Hepatocyte (in vitro differentiated cells): ENCODE measurements at regions not wholly inside any gene's neighbourhood (a gene's known extent, or its start where the extent isn't known, plus 50 kb on each side); places are given as distances from the start of the nearest gene placed in this dataset.

Experiments
- EZH2 ChIP-seq: fragments of 200-600 bp; sonication (generic); IDR thresholded peaks from 2 replicates; pipeline ENCODE4 v1.6.1; 2016; ENCODE audit warnings: antibody characterized with exemption, mild to moderate bottlenecking, borderline replicate concordance
- EZH2phosphoT487 ChIP-seq: fragments of 200-600 bp; sonication (generic); IDR thresholded peaks from one replicate; pipeline ENCODE4 v1.6.1; 2018; ENCODE audit warnings: antibody characterized with exemption, mild to moderate bottlenecking, low read depth, moderate library complexity; ENCODE audit not compliant: unreplicated experiment, severe bottlenecking
- TF ChIP-seq, protein P1 (sequence below): fragments of 200-600 bp; sonication (generic); IDR thresholded peaks from 2 replicates; pipeline ENCODE4 v1.5.1; 2016; ENCODE audit warnings: antibody characterized with exemption, mild to moderate bottlenecking; ENCODE audit not compliant: poor library complexity

DNA sequence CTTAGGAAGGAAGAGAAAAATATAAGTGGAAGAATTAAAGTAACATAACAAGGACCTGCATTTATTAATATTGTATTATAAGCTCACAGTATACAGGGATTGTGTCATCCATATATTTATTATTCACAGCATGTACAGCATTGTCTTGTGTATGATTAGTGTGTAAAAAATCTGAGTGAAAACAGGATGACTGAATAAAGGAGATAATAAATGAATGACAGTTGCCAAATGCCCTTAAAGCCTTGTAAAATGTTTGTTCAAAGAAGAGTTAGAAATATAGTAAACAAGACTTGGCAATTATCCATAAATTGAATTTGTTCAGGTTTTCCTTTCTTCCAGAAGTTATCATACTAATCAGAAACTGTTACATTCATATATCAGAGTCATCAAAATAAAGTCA is 172.7 kb downstream of the BTC start:
- TF ChIP-seq, protein P1, sequence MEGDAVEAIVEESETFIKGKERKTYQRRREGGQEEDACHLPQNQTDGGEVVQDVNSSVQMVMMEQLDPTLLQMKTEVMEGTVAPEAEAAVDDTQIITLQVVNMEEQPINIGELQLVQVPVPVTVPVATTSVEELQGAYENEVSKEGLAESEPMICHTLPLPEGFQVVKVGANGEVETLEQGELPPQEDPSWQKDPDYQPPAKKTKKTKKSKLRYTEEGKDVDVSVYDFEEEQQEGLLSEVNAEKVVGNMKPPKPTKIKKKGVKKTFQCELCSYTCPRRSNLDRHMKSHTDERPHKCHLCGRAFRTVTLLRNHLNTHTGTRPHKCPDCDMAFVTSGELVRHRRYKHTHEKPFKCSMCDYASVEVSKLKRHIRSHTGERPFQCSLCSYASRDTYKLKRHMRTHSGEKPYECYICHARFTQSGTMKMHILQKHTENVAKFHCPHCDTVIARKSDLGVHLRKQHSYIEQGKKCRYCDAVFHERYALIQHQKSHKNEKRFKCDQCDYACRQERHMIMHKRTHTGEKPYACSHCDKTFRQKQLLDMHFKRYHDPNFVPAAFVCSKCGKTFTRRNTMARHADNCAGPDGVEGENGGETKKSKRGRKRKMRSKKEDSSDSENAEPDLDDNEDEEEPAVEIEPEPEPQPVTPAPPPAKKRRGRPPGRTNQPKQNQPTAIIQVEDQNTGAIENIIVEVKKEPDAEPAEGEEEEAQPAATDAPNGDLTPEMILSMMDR = no peak
- no peak for TF ChIP-seq EZH2phosphoT487
- TF ChIP-seq EZH2 = no peak
